GM19023 (cell line): ENCODE measurements at regions not wholly inside any gene's neighbourhood (a gene's known extent, or its start where the extent isn't known, plus 50 kb on each side); places are given as distances from the start of the nearest gene placed in this dataset.
"Not testable (repeated sequence)": the region's sequence is repeated elsewhere in the genome, so short reads cannot be mapped to it uniquely, and the experiment has no call there.

ENCODE experiments used
- ATAC-seq: cut with Tn5 transposase; IDR thresholded peaks from one replicate; pipeline ENCODE4 v1.9.1; 2021; ENCODE audit warnings: mild to moderate bottlenecking, moderate library complexity; ENCODE audit not compliant: unreplicated experiment

DNA sequence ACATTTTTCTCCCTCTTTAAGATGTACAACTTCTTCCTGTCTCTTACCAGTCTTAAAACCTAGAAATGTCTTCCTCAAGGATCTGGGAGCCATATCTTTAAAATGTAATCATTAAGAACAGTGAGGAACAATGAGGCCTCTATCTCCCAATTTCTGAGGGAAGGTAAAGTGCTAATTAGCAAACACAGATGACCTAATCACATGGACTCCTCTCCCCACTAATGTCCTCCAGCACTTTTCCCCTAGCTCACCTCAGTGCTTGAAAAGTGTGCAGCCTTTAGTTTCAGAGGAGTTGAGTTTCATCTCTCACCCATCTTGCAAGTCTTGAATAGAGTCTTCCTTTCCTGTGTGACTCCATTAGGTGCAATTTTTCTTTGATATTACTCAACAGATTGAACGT lies 771.0 kb downstream of the PDCD6IP start:
- ATAC-seq: no peak

DNA sequence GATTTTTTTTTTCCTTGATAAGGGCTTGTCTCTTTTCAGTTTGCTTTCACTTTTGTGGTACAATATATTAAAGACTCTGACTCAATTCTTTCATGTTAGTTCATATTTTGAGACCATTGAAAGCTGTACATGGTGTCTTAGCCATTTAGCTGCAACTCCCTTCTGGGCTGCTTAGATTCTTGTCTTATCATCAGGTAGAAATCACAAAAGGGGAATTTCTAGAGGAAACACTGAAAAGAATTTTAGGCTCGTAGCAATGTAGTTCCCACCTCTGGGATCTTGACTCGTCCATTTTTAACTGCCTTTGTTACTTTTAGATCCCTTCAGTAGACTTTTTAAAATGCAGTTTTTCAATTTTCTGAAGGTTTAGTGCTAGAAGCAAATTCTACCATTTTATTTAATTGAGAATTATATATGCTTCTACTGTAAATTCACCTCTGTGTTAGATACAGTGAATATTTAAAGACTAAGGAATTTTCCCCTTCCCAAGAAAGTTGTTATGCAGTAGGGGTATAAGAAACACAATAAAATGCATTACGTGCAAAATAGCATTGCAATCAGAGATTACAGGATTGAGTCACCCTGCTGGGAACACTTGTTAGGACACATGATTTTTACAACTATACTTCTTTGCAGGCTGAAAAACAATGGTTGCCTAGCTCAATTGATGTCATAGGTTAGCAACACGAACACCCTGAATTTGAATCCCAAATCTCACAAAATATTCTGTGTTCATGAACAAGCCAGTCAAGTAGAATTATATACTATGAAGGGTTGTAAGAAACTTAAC lies 772.7 kb downstream of the PDCD6IP start:
- ATAC-seq: no peak

DNA sequence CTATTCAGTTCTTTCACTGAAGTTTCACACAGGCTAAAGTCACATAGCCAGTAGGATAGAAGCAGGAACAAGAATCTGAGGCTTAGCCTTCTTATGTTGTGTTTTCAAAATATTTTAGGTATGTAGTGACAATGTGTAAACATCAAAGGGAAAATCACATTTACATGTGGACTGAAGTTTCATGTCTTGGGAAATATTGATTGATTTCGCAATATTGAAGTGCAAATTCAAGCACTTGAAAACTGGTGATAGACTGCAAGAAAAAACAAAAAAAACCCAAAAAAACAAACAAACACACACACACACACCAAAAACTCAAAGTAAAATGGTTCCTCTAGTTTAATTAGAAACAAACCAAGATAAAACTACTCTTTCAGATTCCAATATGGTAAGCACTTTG lies 773.3 kb downstream of the PDCD6IP start:
- ATAC-seq: no peak

DNA sequence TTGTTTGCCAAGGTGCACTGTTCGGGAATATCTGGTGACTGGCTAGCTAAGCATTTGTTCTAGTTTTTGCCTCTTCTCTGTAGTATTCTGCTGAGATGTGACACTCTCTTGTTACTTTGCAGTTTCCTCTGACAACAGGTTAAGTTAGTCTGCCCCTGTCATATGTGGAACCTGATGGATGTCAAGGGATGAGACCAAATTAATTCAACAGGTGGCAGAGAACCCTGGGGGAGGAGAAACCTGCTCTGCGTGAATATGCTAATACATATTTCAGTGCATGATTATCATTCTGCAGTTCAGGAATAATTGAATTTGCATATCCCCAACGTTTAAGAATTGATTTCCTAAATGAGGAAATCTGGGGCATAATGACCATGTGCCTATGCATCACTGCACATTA lies 777.3 kb downstream of the PDCD6IP start:
- ATAC-seq: no peak

GRCh38 chr3:34582055-34582454 lies 783.6 kb downstream of the PDCD6IP start:
- no peak for ATAC-seq

- no peak for ATAC-seq
Measured at GRCh38 chr3:34583451-34583850, 785.0 kb downstream of the PDCD6IP start.

GRCh38 chr3:34584971-34585370 lies 786.5 kb downstream of the PDCD6IP start:
- no peak for ATAC-seq

DNA sequence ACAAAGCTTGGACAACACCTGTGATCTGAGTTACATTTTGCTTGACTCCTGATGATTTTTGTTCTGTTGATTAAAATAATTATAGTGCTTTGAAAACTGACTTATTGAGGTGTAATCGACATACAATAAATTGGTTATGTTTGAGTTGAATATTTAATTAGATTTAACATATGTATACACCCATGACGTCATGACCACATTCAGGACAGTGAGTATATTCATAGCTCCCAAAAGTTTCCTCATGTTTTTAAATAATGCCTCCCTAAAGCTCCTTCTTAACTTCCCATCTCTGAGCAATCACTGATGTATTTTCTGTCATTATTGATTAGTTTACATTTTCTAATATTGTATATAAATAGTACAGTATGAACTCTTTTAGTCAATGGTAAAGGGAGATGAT lies 801.2 kb downstream of the PDCD6IP start:
- no peak for ATAC-seq

- no peak for ATAC-seq
Measured at GRCh38 chr3:34619990-34620389, 821.6 kb downstream of the PDCD6IP start.

DNA sequence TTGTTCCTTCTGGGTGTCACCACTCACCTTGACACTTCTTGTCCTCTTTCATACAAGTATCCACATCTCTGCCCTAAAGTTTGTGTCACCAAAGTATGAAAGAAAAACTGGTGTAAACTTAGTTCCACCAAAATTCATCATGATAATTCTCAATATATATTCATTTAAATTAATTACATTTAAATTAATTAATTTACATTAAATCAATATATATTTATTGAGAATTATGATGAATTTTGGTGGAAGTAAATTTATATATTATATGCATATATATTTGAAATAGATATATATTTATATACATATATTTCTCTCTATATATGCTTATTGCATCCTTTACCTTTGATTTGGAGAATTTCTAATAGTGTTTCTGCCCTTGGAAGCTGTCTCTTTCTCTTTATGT lies 828.3 kb downstream of the PDCD6IP start:
- no peak for ATAC-seq

DNA sequence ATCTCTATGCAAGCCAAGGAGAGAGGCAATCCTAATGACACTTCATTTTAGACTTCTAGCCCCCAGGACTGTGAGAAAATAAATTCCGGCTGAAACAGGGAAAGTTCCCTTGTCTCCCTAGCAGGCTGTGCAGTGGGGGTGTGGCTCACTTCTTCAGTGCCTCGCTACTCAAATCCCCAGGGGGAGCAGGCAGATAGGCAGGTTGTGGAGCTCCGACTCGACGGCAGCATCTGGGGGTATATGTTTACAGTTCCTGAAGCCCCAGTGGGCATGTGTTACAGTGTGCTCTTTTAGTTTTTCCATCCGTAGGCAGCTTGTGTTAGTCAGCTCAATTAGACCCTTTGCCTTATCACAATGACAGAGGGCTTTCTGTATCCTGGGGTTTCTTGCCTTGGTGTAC lies 836.5 kb downstream of the PDCD6IP start:
- ATAC-seq: no peak

- no peak for ATAC-seq
Measured at GRCh38 chr3:34635352-34635850, 837.0 kb downstream of the PDCD6IP start.

DNA sequence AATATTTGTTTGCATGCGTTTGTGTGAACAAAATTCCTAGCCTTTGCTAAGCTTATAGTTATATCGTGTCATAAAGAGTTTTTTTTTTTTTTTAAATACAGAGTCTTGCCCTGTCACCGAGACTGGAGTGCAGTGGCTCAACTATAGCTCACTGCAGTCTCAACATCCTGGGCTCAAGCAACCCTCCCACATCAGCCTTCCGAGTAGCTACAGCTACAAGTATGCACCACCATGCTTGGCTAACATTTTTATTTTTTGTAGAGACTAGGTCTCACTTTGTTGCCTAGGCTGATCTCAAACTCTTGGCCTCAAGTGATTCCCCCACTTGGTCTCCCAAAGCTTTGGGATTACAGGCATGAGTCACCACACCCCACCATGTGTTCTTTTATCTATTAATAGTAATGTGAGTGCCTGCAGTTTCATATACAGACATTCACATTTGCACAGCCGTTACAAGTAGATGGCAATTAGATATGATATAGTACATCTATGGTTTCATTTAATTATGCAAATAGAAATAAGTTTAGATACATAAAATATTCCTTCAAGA lies 848.6 kb downstream of the PDCD6IP start:
- ATAC-seq: no peak

- no peak for ATAC-seq
Measured at GRCh38 chr3:34650131-34650530, 851.7 kb downstream of the PDCD6IP start.

- ATAC-seq: no peak
Measured at GRCh38 chr3:34668915-34669314, 870.5 kb downstream of the PDCD6IP start.

DNA sequence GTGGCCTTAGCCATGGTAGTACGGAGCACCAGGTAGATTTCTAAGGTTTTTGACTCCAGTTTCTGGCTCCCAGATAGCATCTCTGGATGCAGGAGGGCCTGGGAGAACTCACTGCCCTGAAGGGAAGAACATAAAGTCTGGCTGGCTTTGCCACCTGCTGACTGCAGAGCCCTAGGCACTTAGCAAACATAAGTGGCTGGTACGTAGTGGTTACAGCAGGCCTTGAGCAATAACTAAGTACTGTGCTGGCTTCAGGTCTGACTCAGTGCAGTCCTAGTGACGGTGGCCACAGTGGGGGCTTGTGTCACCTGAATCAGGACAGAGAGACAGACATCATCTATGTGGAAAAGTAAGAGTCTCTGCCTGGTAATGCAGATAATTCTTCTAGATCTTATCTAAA lies 871.1 kb downstream of the PDCD6IP start:
- no peak for ATAC-seq

GRCh38 chr3:34675383-34676120 lies 877.1 kb downstream of the PDCD6IP start:
- ATAC-seq: no peak

GRCh38 chr3:34676436-34676835 lies 878.0 kb downstream of the PDCD6IP start:
- ATAC-seq: no peak

DNA sequence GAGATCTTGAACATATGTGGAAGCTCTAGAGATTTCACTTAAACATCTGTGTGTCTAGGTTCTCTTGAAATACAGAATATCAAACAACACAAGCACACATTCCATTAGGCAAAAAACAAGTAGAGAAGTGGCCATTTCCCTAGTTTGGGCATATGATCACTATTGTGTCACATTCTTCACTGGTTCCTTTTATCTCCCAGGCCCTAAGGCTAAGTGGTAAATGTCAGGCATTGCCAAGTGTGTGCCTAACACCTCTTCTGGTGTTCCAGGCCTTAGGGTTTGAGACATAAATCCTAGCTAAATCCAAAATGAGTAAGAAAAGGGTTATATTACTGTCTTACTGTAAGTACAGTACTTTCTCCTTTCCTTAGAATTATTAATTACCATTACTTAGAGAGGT lies 880.1 kb downstream of the PDCD6IP start:
- ATAC-seq: no peak

DNA sequence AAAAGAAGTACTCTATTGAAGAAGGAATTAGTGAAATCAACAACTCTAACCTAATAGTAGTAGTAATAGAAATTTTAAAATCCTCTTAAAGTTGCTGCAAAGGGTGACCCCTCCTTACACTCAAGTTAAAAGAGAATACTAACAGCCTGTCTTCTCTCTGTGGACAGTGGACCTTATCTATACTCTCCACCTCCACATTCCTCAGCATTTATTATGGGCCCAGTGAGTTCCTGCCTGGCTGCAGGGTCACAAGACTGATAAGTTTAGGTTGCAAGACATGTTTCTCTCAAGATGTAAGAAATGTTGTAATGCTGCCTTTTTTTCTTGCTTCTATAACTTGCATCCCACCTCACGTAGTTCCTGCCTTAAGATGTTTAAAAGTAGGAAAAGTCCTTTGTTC lies 880.6 kb downstream of the PDCD6IP start:
- ATAC-seq: not testable (repeated sequence)

DNA sequence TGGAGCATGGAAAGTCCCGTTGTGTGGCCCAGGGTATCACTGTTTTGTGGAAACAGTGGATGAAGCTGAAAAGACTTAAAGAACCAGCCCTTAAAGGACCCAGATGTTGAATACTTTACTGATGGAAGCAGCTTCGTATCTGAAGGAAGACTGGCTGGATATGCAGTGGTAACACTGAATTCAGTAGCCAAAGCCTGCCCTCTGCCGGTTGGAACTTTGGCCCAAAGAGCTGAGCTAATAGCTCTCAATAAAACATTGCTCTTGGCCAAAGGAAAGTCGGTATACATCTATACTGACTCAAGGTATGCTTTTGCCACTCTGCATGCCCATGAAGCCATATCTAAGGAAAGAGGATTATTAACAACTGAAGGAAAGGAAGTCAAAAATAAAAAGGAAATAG lies 885.4 kb downstream of the PDCD6IP start:
- no peak for ATAC-seq

GRCh38 chr3:34686541-34686940 lies 888.1 kb downstream of the PDCD6IP start:
- no peak for ATAC-seq
